ENCODE measurements at regions not wholly inside any gene's neighbourhood (a gene's known extent, or its start where the extent isn't known, plus 50 kb on each side); places are given as distances from the start of the nearest gene placed in this dataset.

DNA sequence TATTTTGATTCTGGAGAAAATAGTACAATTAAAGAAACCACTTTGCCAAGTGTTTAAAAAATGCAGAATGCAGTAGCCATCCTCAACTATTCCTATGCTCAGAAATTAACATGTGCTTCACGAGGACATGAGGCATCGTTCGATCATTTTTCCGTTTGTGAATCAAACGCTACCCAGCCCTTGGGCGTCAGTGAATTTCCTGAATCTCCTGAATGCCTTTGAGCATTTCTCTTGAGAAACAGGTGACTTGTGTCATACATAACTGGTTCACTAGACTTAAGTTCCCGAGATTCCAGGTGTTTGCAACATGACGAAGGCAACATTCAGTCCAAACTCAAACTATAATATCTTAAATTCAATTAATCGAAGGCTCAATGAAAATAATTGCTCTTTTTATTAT lies 110.0 kb upstream of the ALKAL2 start:
- TF ChIP-seq SUZ12 (IDR thresholded peaks at IDR 0.05) (no peak), SP1 (IDR thresholded peaks at IDR 0.05) (no peak), FOXM1 (IDR thresholded peaks at IDR 0.05; ENCODE audit: borderline replicate concordance) (no peak), FOXK2 (IDR thresholded peaks at IDR 0.05) (no peak), ARNT (IDR thresholded peaks at IDR 0.05) (no peak), CTBP1 (IDR thresholded peaks at IDR 0.05; ENCODE audit: borderline replicate concordance) (no peak), NFRKB (IDR thresholded peaks at IDR 0.05) (no peak), L3MBTL2 (conservative IDR thresholded peaks at IDR 0.05) (no peak), HDGF (IDR thresholded peaks at IDR 0.05; ENCODE audit: borderline replicate concordance) (no peak), LEF1 (IDR thresholded peaks at IDR 0.05; ENCODE audit: borderline replicate concordance) (no peak), ELF4 (IDR thresholded peaks at IDR 0.05) (no peak), ZNF384 (IDR thresholded peaks at IDR 0.05) (no peak)
- TF ChIP-seq, protein P1, sequence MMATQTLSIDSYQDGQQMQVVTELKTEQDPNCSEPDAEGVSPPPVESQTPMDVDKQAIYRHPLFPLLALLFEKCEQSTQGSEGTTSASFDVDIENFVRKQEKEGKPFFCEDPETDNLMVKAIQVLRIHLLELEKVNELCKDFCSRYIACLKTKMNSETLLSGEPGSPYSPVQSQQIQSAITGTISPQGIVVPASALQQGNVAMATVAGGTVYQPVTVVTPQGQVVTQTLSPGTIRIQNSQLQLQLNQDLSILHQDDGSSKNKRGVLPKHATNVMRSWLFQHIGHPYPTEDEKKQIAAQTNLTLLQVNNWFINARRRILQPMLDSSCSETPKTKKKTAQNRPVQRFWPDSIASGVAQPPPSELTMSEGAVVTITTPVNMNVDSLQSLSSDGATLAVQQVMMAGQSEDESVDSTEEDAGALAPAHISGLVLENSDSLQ (IDR thresholded peaks at IDR 0.05): no peak
- no peak for DNase-seq (ENCODE audit: extremely low spot score)
- POLR2A ChIA-PET: no interaction called here
- CTCF ChIA-PET: no interaction called here

DNA sequence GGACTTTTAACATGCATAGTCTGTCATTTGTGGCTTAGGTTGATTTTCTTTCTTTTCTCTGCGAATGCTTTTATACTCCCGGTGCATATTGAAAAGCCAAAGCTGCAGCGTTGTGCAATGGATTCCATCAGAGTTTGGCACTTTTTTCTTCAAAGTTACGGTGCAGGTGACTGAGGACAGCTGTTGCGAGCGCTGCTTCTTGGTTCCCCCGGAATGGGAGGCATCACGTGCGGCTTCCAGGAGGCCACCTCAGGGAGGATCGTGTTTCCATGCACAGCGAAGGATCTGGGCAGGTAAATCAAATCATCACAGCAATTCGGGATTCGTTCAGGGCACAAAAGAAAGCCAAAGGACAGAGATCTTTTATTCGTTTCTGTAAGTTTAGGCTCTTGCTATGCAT lies 109.6 kb upstream of the ALKAL2 start:
- POLR2A ChIA-PET: no interaction called here
- CTCF ChIA-PET: no interaction called here
- DNase-seq (ENCODE audit: extremely low spot score): no peak
- TF ChIP-seq SP1 (IDR thresholded peaks at IDR 0.05) (no peak), L3MBTL2 (conservative IDR thresholded peaks at IDR 0.05) (no peak), BHLHE40 (IDR thresholded peaks at IDR 0.05; ENCODE audit: borderline replicate concordance) (no peak), NFRKB (IDR thresholded peaks at IDR 0.05) (no peak), HDGF (IDR thresholded peaks at IDR 0.05; ENCODE audit: borderline replicate concordance) (no peak), FOXK2 (IDR thresholded peaks at IDR 0.05) (no peak), ARNT (IDR thresholded peaks at IDR 0.05) (no peak), LEF1 (IDR thresholded peaks at IDR 0.05; ENCODE audit: borderline replicate concordance) (no peak), SUZ12 (IDR thresholded peaks at IDR 0.05) (no peak), FOXA1 (IDR thresholded peaks at IDR 0.05) (no peak), CTBP1 (IDR thresholded peaks at IDR 0.05; ENCODE audit: borderline replicate concordance) (no peak), ELF4 (IDR thresholded peaks at IDR 0.05) (no peak), FOXM1 (IDR thresholded peaks at IDR 0.05; ENCODE audit: borderline replicate concordance) (no peak), ZNF384 (IDR thresholded peaks at IDR 0.05) (no peak), TARDBP (IDR thresholded peaks at IDR 0.05) (no peak)
- TF ChIP-seq, protein P1 (IDR thresholded peaks at IDR 0.05): no peak

DNA sequence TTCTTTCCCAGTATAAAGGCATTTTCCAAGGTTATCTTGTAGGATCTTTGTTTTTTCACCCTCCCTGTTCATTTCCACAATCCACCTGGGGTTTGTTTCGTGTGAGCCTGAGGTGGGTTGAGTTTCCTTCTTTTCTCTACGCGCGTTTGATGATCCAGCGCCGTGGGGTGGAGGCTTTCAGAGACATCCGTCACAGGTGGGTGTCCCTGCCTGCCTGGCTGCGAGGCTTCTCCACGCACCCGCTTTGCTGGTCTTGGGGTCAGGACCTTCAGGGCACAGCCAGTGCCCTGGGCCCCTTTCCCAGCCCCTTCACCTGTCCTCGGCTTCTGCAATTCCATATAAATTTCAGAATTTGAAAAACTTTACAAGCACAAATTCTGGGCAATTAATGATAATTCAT lies 109.0 kb upstream of the ALKAL2 start:
- POLR2A ChIA-PET: no interaction called here
- CTCF ChIA-PET: no interaction called here
- no peak for TF ChIP-seq SP1 (IDR thresholded peaks at IDR 0.05)
- no peak for TF ChIP-seq NFRKB (IDR thresholded peaks at IDR 0.05)
- no peak for TF ChIP-seq FOXA1 (IDR thresholded peaks at IDR 0.05)
- no peak for TF ChIP-seq FOXK2 (IDR thresholded peaks at IDR 0.05)
- TF ChIP-seq TARDBP (IDR thresholded peaks at IDR 0.05): no peak
- no peak for TF ChIP-seq SUZ12 (IDR thresholded peaks at IDR 0.05)
- no peak for TF ChIP-seq CTBP1 (IDR thresholded peaks at IDR 0.05; ENCODE audit: borderline replicate concordance)
- no peak for DNase-seq (ENCODE audit: extremely low spot score)

DNA sequence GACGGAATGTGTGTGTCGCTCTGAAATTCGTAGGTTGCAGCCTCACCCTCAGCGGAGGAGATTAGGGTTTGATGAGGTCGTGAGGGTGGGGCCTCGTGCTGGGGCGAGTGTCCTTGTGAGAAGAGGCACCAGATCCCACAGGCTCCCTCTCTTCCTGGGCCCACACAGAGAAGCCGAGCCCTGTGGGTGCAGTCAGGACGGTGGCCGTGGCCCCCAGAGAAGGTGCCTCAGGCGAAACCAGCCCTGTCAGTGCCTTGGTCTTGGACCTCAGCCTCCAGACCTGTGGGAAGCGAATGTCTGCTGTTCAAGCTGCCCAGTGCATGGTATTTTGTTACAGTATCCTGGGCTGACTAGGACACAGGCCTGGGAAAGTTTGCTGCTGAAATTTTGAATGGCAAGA lies 108.0 kb upstream of the ALKAL2 start:
- CTCF ChIA-PET: no interaction called here
- POLR2A ChIA-PET: no interaction called here
- TF ChIP-seq L3MBTL2 (conservative IDR thresholded peaks at IDR 0.05): no peak
- TF ChIP-seq HDGF (IDR thresholded peaks at IDR 0.05; ENCODE audit: borderline replicate concordance): no peak
- TF ChIP-seq ELF4 (IDR thresholded peaks at IDR 0.05): no peak
- no peak for TF ChIP-seq SUZ12 (IDR thresholded peaks at IDR 0.05)
- TF ChIP-seq SP1 (IDR thresholded peaks at IDR 0.05): no peak
- no peak for DNase-seq (ENCODE audit: extremely low spot score)

DNA sequence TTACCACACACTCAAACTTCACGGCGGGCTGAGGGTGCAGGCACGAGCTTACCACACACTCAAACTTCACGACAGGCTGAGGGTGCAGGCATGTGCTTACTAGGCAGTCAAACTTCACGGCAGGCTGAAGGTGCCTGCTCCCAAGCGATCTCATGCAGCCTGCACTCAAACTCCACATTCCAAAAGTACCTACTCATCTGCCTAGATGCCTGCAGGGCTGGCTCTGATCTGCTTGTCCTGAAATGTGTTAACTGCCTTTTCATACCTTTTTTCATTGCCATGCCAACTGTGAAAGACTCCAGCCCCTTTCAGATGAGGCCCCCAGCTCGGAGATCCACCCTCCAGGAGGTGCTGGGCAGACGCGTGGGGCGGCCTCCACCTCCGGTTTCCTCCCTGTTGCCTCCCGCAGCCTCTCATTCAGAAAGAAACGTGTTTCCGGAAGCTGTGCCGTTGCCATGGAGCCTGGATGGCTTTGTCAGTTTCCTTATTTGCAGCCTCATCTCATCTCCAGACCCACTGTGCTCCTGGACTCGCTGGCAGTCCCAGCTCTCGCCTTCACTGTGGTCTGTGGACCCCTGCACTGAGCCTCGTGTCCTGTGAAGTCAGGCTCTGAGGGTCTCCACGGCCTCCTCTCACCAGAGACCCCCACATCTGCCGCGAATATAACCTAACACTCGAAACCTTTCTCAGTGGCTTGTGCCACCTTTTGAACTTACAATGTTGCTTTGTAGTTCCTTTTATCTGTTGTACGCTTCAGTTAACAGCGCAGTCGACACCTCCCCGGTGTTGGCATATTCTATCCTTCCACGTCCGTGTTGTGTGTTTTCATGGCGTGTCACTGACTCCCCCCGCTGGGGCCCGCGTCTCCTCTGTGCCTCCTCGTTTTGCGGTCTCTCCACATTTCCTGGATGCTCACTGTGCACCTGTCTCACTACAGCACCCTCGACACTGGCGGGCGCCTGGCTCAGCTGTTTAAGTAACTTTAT lies 106.1 kb upstream of the ALKAL2 start:
- ChIA-PET CTCF (no interaction called here), POLR2A (no interaction called here)
- DNase-seq (ENCODE audit: extremely low spot score): no peak
- no peak for TF ChIP-seq CTBP1 (IDR thresholded peaks at IDR 0.05; ENCODE audit: borderline replicate concordance)
- no peak for TF ChIP-seq FOXK2 (IDR thresholded peaks at IDR 0.05)
- no peak for TF ChIP-seq HDGF (IDR thresholded peaks at IDR 0.05; ENCODE audit: borderline replicate concordance)
- no peak for TF ChIP-seq ARNT (IDR thresholded peaks at IDR 0.05)
- no peak for TF ChIP-seq LEF1 (IDR thresholded peaks at IDR 0.05; ENCODE audit: borderline replicate concordance)
- no peak for TF ChIP-seq TARDBP (IDR thresholded peaks at IDR 0.05)
- no peak for TF ChIP-seq ZNF384 (IDR thresholded peaks at IDR 0.05)
- no peak for TF ChIP-seq L3MBTL2 (conservative IDR thresholded peaks at IDR 0.05)
- TF ChIP-seq FOXA1 (IDR thresholded peaks at IDR 0.05): no peak
- no peak for TF ChIP-seq NFRKB (IDR thresholded peaks at IDR 0.05)
- no peak for TF ChIP-seq BHLHE40 (IDR thresholded peaks at IDR 0.05; ENCODE audit: borderline replicate concordance)
- no peak for TF ChIP-seq SP1 (IDR thresholded peaks at IDR 0.05)
- no peak for TF ChIP-seq FOXM1 (IDR thresholded peaks at IDR 0.05; ENCODE audit: borderline replicate concordance)
- no peak for TF ChIP-seq SUZ12 (IDR thresholded peaks at IDR 0.05)
- TF ChIP-seq ELF4 (IDR thresholded peaks at IDR 0.05): no peak
- TF ChIP-seq, protein P1 (IDR thresholded peaks at IDR 0.05): no peak

DNA sequence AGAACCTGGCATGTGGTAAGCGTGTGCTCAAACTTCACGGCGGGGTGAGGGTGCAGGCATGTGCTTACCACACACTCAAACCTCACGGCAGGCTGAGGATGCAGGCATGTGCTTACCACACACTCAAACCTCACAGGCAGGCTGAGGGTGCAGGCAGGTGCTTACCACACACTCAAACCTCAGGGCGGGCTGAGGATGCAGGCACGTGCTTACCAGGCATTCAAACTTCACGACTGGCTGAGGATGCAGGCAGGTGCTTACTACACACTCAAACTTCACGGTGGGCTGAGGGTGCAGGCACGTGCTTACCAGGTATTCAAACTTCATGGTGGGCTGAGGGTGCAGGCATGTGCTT lies 105.0 kb upstream of the ALKAL2 start:
- POLR2A ChIA-PET: no interaction called here
- CTCF ChIA-PET: no interaction called here
- TF ChIP-seq CTBP1 (IDR thresholded peaks at IDR 0.05; ENCODE audit: borderline replicate concordance) (no peak), FOXA1 (IDR thresholded peaks at IDR 0.05) (no peak), ZNF384 (IDR thresholded peaks at IDR 0.05) (no peak), NFRKB (IDR thresholded peaks at IDR 0.05) (no peak), FOXK2 (IDR thresholded peaks at IDR 0.05) (no peak), HDGF (IDR thresholded peaks at IDR 0.05; ENCODE audit: borderline replicate concordance) (no peak)
- no peak for DNase-seq (ENCODE audit: extremely low spot score)

Data from HEK293T (cell line).